HG02938 (cell line): ENCODE measurements at regions not wholly inside any gene's neighbourhood (a gene's known extent, or its start where the extent isn't known, plus 50 kb on each side); places are given as distances from the start of the nearest gene placed in this dataset.
"Not testable (repeated sequence)": the region's sequence is repeated elsewhere in the genome, so short reads cannot be mapped to it uniquely, and the experiment has no call there.

Experiments
- ATAC-seq: cut with Tn5 transposase; IDR thresholded peaks from one replicate; pipeline ENCODE4 v1.9.1; 2021; ENCODE audit warnings: mild to moderate bottlenecking, moderate library complexity; ENCODE audit not compliant: unreplicated experiment

DNA sequence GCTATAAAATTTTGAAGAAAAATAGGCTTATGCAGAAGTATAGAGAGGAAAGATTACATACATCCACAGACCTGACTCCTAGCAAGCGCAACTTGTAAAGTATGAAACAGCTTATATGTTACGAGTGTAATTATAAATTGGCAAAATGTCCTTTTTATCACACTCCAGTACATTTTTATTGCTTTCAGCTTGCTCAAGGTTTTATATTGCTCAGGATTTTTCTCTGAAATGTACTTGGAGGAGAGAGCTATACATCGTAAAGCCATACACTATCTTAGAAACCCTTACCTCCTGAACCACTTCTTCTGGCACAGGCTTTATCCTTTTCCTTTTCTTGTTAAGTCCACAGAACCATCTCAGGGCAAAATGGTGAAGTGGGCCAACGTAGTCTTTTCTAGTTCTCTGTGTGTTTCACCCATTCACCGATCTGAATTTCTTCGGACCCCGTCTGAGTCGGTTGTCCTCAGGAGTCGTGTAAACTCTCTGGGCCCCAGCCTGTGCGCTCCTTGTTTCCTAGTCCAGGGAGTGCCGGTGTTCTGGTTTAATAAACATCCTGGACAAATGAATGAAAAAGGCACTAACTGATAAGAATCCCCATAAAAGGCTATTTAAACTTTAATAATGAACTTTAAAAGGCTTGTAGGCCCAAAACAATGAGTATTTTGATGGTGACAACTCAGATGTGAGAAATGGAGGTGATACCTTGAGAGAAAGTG, 150.2 kb upstream of the SPATA31A3 start:
- not testable (repeated sequence) for ATAC-seq

GRCh38 chr9:67136376-67136775, 144.0 kb upstream of the SPATA31A3 start:
- ATAC-seq = not testable (repeated sequence)

GRCh38 chr9:67133124-67133523, 140.8 kb upstream of the SPATA31A3 start:
- not testable (repeated sequence) for ATAC-seq

- ATAC-seq = not testable (repeated sequence)
These were observed 124.4 kb upstream of the SPATA31A3 start for GRCh38 chr9:67116761-67117160.

- not testable (repeated sequence) for ATAC-seq
These were observed 119.8 kb upstream of the SPATA31A3 start for GRCh38 chr9:67112148-67112547.

DNA sequence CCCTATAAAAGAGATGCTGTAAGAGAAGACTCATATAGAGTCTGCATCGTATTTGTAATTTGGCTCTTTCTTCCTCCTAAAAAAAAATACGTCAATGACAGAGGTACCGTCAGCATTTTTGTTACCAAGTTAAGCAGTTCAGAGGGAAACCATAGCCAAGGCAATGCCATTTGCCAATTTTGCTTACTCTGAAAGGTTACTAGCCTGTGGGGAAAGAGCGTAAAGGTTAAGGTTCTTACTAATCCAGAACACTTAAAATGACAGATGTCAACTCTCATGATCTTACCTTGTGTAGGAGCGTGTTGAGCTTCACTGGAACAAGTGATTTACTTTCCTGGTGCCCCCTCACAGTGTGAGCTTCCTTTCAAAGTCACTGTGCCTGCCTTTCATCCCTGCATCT, 119.4 kb upstream of the SPATA31A3 start:
- not testable (repeated sequence) for ATAC-seq

GRCh38 chr9:67109859-67110258, 117.5 kb upstream of the SPATA31A3 start:
- ATAC-seq = not testable (repeated sequence)

- not testable (repeated sequence) for ATAC-seq
These were observed 114.3 kb upstream of the SPATA31A3 start for GRCh38 chr9:67106659-67107058.

GRCh38 chr9:67102506-67103276, 110.3 kb upstream of the SPATA31A3 start:
- not testable (repeated sequence) for ATAC-seq

GRCh38 chr9:67091104-67091503, 98.8 kb upstream of the SPATA31A3 start:
- ATAC-seq = not testable (repeated sequence)

GRCh38 chr9:67086862-67087261, 94.5 kb upstream of the SPATA31A3 start:
- not testable (repeated sequence) for ATAC-seq

DNA sequence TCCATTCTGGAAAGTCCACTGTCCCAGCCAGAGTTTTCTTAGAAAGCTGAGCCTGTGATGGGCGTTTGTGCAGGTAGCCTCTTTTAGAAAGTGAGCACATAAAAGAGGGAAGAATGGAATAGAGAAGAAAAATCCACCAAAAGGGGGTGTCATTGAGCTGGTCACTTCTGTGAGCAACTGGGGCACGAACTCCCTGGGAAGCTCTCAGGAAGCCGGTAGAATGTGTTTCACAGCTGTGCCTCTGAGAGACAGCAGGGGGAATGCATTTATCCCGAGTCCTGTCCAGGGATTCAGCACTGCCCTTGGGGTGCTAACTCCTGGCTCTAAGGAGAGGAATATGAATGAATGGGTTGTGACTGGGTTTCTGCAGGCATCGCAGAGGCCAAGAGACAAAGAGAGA, 73.8 kb upstream of the SPATA31A3 start:
- not testable (repeated sequence) for ATAC-seq

- not testable (repeated sequence) for ATAC-seq
These were observed 66.8 kb upstream of the SPATA31A3 start for GRCh38 chr9:67058898-67059715.
